OCI-LY3 (cell line): ENCODE measurements at regions not wholly inside any gene's neighbourhood (a gene's known extent, or its start where the extent isn't known, plus 50 kb on each side); places are given as distances from the start of the nearest gene placed in this dataset.

Experiments used
- H2AFZ ChIP-seq: fragments of 200-600, 300-600 bp; shearing (Covaris generic); 2 replicates; pipeline ENCODE4 v1.6.0; 2014; ENCODE audit warnings: antibody characterized with exemption, low read depth, low read length
- H3K27ac ChIP-seq: fragments of 200-600, 300-600 bp; sonication (generic); 2 replicates; pipeline ENCODE4 v1.5.1; 2014; ENCODE audit warnings: mild to moderate bottlenecking, low read length, moderate library complexity, mixed read lengths
- H3K27me3 ChIP-seq: fragments of 200-600, 300-600 bp; sonication (generic); 2 replicates; pipeline ENCODE4 v1.6.1; 2014; ENCODE audit warnings: low read depth, low read length, mixed read lengths
- H3K36me3 ChIP-seq: fragments of 200-600, 300-600 bp; sonication (generic); replicated peaks from 2 replicates; pipeline ENCODE3; 2014; ENCODE audit warnings: low read depth, low read length, mixed read lengths
- H3K4me1 ChIP-seq: fragments of 300-600, 200-600 bp; sonication (generic); 2 replicates; pipeline ENCODE4 v1.6.1; 2014; ENCODE audit warnings: low read length, mixed read lengths
- H3K4me2 ChIP-seq: fragments of 200-600, 300-600 bp; sonication (generic); 2 replicates; pipeline ENCODE4 v1.6.1; 2014; ENCODE audit warnings: low read length, mixed read lengths
- H3K4me3 ChIP-seq: fragments of 300-600, 200-600 bp; sonication (generic); 2 replicates; pipeline ENCODE4 v1.5.1; 2014; ENCODE audit warnings: antibody characterized with exemption, mild to moderate bottlenecking, low read length, moderate library complexity
- H3K79me2 ChIP-seq: fragments of 300-600, 200-600 bp; shearing (Covaris generic); 2 replicates; pipeline ENCODE4 v1.6.1; 2014; ENCODE audit warnings: mild to moderate bottlenecking, low read length, mixed read lengths
- H3K9ac ChIP-seq: fragments of 300-600, 200-600 bp; shearing (Covaris generic); 2 replicates; pipeline ENCODE4 v1.6.0; 2014; ENCODE audit warnings: mild to moderate bottlenecking, low read length, moderate library complexity
- H3K9me3 ChIP-seq: fragments of 200-600, 300-600 bp; shearing (Covaris generic); 2 replicates; pipeline ENCODE4 v1.6.1; 2014; ENCODE audit warnings: low read length, mixed read lengths; ENCODE audit not compliant: insufficient read depth
- H4K20me1 ChIP-seq: fragments of 200-600, 300-600 bp; sonication (generic); 2 replicates; pipeline ENCODE4 v1.6.1; 2016; ENCODE audit warnings: low read length, mixed read lengths; ENCODE audit not compliant: insufficient read depth
- EZH2phosphoT487 ChIP-seq: fragments of 200-600 bp; shearing (Covaris generic); IDR thresholded peaks from 2 replicates; pipeline ENCODE4 v1.6.1; 2018; ENCODE audit warnings: antibody characterized with exemption, mixed run types, low read depth
- TF ChIP-seq, protein P1 (sequence below): fragments of 200-600, 300-600 bp; sonication (generic); IDR thresholded peaks from 2 replicates; pipeline ENCODE4 v1.5.1; 2014; ENCODE audit warnings: antibody characterized with exemption, low read length, low read depth

- TF ChIP-seq EZH2phosphoT487, result no peak
- TF ChIP-seq, protein P1, sequence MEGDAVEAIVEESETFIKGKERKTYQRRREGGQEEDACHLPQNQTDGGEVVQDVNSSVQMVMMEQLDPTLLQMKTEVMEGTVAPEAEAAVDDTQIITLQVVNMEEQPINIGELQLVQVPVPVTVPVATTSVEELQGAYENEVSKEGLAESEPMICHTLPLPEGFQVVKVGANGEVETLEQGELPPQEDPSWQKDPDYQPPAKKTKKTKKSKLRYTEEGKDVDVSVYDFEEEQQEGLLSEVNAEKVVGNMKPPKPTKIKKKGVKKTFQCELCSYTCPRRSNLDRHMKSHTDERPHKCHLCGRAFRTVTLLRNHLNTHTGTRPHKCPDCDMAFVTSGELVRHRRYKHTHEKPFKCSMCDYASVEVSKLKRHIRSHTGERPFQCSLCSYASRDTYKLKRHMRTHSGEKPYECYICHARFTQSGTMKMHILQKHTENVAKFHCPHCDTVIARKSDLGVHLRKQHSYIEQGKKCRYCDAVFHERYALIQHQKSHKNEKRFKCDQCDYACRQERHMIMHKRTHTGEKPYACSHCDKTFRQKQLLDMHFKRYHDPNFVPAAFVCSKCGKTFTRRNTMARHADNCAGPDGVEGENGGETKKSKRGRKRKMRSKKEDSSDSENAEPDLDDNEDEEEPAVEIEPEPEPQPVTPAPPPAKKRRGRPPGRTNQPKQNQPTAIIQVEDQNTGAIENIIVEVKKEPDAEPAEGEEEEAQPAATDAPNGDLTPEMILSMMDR, result no peak
- Histone ChIP-seq H2AFZ (no peak overlapping the region; the same call in 1 of the 2 replicates), H3K4me1 (peaks cover 89% of the 10 kb centered on the region), H3K27me3 (no peaks in the 10 kb centered on the region), H3K4me3 (peak overlapping the region; percentile 69), H3K27ac (peak overlapping the region; percentile 98), H3K36me3 (peaks cover 10% of the 10 kb centered on the region), H4K20me1 (no peaks in the 10 kb centered on the region), H3K9ac (peak overlapping the region; percentile 89), H3K9me3 (no peaks in the 10 kb centered on the region), H3K4me2 (peak overlapping the region; percentile 85), H3K79me2 (no peaks in the 10 kb centered on the region)
Observed at GRCh38 chr3:464255-464654, 267.7 kb downstream of the CHL1 start.

DNA sequence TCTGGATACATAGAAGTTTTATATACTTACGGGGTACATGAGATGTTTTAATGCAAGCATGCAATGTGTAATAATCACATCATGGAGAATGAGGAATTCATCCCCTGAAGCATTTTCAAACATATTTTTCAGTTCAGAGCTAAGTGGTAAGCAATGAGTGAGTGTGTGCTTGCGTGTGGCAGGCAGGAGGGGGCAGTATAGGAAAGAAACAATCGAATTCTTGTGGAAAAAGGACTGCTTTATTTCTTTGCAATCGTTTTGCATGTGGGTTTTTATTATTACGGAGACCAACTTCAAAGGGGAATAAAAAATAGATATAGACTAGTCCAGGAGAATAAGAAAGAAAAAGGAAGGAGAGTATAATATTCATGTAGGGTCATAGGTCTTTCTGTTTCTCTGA lies 271.6 kb downstream of the CHL1 start:
- Histone ChIP-seq H2AFZ (peak overlapping the region; percentile 36; the same call in 1 of the 2 replicates), H4K20me1 (no peaks in the 10 kb centered on the region), H3K4me1 (peaks cover 65% of the 10 kb centered on the region), H3K79me2 (no peaks in the 10 kb centered on the region), H3K9me3 (no peaks in the 10 kb centered on the region), H3K36me3 (peaks cover 6% of the 10 kb centered on the region), H3K27ac (peak overlapping the region; percentile 57), H3K4me2 (peak overlapping the region; percentile 57), H3K27me3 (no peaks in the 10 kb centered on the region), H3K9ac (peak overlapping the region; percentile 28), H3K4me3 (peak overlapping the region; percentile 24; the same call in 1 of the 2 replicates)
- no peak for TF ChIP-seq EZH2phosphoT487
- TF ChIP-seq, protein P1, result peak; percentile 78

DNA sequence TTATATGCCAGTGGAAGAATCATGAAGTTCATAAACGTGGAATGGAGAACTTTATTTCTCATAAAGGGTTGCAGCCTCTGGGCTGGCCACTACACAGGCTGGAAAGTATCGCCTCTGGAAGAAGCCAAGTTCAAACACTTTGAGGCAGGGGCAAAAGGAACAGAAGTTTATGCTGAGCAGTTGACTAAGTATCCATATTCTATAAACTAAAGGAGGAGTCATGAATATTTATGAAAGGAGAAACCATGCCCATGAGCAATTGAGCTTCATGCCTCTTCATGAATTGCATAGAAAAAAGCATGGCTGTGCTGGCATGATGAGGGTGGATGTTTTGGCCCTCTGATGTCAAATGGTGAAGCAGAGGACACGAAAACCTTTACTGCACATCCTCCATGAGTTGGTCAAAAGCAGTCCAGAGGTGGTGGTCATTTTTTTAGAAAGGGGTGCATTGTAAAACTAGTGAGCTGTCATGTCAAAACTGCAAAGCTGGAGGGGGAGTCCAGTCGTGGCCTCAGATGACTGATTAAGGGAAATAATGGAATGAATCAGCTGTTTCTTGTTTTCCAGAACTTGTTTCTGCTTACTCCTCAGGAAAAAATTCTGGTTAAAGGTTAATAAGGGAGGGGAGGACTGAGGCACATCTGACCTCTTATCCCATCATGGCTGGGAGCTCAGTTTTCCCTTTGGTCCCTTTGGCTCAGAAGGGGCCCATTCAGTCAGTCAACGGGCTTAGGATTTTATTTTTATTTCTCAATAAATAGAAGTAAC lies 276.7 kb downstream of the CHL1 start:
- Histone ChIP-seq H3K27ac (no peak overlapping the region), H3K79me2 (no peaks in the 10 kb centered on the region), H3K27me3 (no peaks in the 10 kb centered on the region), H3K36me3 (peaks cover 6% of the 10 kb centered on the region), H2AFZ (peak overlapping the region; percentile 42; the same call in 1 of the 2 replicates), H3K4me3 (no peak overlapping the region), H4K20me1 (no peaks in the 10 kb centered on the region), H3K9me3 (no peaks in the 10 kb centered on the region), H3K9ac (no peak overlapping the region), H3K4me1 (peaks cover 24% of the 10 kb centered on the region), H3K4me2 (peak overlapping the region; percentile 15)
- TF ChIP-seq EZH2phosphoT487, result no peak
- TF ChIP-seq, protein P1, result no peak

GRCh38 chr3:474828-475227 lies 278.3 kb downstream of the CHL1 start:
- Histone ChIP-seq H3K9ac (no peak overlapping the region), H3K36me3 (peaks cover 6% of the 10 kb centered on the region), H4K20me1 (no peaks in the 10 kb centered on the region), H3K27me3 (no peaks in the 10 kb centered on the region), H3K4me1 (peaks cover 16% of the 10 kb centered on the region), H2AFZ (no peak overlapping the region), H3K79me2 (no peaks in the 10 kb centered on the region), H3K4me2 (no peak overlapping the region), H3K4me3 (no peak overlapping the region), H3K27ac (no peak overlapping the region), H3K9me3 (no peaks in the 10 kb centered on the region)
- TF ChIP-seq EZH2phosphoT487, result no peak
- TF ChIP-seq, protein P1, result no peak
